Activated naive CD8-positive, alpha-beta T cell treated with anti-CD3 and anti-CD28 coated beads for 36 hours (primary cell): ENCODE measurements at regions not wholly inside any gene's neighbourhood (a gene's known extent, or its start where the extent isn't known, plus 50 kb on each side); places are given as distances from the start of the nearest gene placed in this dataset.

Experiments
- DNase-seq: peaks from one replicate; pipeline ENCODE4 v3.0.0; 2021
- H3K27ac Mint-ChIP-seq: one replicate; pipeline ENCODE4 v1.8.0; 2022; ENCODE audit warnings: mild to moderate bottlenecking, moderate library complexity, mixed read lengths
- H3K27me3 Mint-ChIP-seq: one replicate; pipeline ENCODE4 v1.8.0; 2022; ENCODE audit warnings: mild to moderate bottlenecking, mixed read lengths
- H3K36me3 Mint-ChIP-seq: one replicate; pipeline ENCODE4 v1.8.0; 2021; ENCODE audit warnings: mild to moderate bottlenecking, mixed read lengths
- H3K4me1 Mint-ChIP-seq: one replicate; pipeline ENCODE4 v1.8.0; 2021; ENCODE audit warnings: mixed read lengths
- H3K4me3 Mint-ChIP-seq: one replicate; pipeline ENCODE4 v1.8.0; 2022; ENCODE audit warnings: mild to moderate bottlenecking, moderate library complexity, mixed read lengths
- H3K9me3 Mint-ChIP-seq: one replicate; pipeline ENCODE4 v1.8.0; 2022; ENCODE audit warnings: mixed read lengths

DNA sequence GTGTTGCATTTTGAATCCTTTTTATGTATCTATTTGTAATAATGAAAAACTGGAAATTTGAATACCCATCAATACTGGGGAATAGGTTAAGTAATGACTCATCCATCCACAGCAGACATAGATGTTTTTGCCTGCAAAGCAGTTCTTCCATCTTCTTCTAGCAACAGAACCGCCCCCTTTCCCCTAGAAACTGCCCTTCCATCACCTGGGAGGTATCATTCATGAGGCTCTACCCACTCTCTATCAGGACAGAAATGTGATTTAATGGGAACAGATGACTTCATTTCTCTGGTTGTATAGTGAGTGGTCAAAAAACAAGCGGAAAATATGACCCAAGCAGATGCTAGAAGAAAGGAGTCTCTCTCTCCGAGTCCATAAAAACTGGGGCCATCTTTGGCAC is 532.8 kb downstream of the UQCRFS1 start:
- H3K27me3 Mint-ChIP-seq = no peaks in the 10 kb centered on the region
- H3K4me3 Mint-ChIP-seq = no peak overlapping the region
- H3K36me3 Mint-ChIP-seq = no peaks in the 10 kb centered on the region
- no peak for DNase-seq
- H3K27ac Mint-ChIP-seq = no peak overlapping the region
- no peaks in the 10 kb centered on the region for H3K4me1 Mint-ChIP-seq
- H3K9me3 Mint-ChIP-seq = peaks cover 3% of the 10 kb centered on the region

DNA sequence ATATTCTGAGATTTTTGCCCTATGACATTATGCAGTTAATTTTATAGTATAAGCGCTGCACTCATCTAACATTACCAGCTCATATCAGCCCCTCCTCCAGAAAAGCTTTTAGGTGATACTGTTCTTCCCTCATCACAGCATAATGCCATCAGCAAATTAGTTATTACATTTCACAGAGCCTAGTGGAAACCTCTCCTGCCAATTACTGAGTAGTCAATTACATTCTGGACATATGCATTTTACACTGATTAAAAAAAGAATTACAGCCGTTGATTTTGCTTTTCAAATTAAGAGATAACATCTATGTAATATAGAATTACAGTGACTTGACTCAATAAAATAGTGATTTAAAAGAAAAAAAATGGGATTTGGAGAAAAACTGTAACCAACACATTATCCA is 542.1 kb downstream of the UQCRFS1 start:
- H3K27ac Mint-ChIP-seq = no peak overlapping the region
- no peak for DNase-seq
- no peak overlapping the region for H3K4me3 Mint-ChIP-seq
- H3K27me3 Mint-ChIP-seq = no peaks in the 10 kb centered on the region
- no peaks in the 10 kb centered on the region for H3K4me1 Mint-ChIP-seq
- H3K9me3 Mint-ChIP-seq = peaks cover 22% of the 10 kb centered on the region
- H3K36me3 Mint-ChIP-seq = no peaks in the 10 kb centered on the region

DNA sequence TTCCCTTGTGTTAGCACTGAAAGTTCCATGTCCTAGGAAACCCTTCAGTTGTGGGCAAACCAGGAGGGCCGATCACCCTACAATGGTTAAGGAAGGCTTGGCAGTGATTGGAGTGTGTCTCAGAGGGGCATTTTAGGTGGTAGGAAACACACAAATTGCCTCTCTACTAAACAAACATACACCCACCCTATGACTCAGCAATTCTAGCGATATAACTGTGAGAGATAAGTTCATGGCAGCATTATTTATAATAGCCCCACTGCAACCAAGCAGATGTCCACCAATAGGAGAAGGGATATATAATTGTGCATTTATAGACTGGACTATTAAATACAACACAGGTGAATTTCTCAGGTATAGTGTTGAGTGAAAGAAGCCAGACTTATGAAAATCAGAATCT is 543.1 kb downstream of the UQCRFS1 start:
- Mint-ChIP-seq H3K4me1 (no peaks in the 10 kb centered on the region), H3K27me3 (no peaks in the 10 kb centered on the region), H3K36me3 (no peaks in the 10 kb centered on the region), H3K27ac (no peak overlapping the region), H3K9me3 (peaks cover 23% of the 10 kb centered on the region), H3K4me3 (no peak overlapping the region)
- DNase-seq = no peak

DNA sequence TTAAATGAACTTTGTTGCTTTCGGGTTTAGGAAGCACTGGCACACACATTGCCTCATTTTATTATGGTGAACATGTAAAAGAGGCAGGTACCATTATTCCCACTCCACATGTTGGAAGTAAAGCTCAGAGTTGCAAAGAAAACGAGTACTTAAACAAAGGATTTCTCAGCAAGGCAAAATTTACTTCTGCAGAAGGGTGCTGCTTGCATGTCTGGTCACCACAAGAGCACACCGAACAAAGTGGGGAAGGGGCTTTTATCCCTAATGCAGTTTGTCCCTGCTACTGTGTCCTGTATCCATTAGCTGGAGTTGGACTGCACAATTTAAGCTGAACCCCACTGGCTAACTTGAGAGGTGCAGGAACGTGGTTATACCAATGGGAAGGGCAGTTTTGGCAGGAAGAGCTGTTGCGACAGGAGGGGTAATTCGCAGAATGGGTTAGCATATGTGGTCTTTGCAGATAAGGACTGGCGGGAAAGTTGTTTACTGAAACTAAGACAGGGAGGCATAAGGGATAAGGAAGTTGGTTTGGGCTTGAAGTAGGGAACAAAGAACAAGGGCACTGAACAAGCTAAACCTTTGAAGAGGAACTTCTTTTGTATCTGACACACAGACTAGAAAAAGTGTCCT is 545.5 kb downstream of the UQCRFS1 start:
- Mint-ChIP-seq H3K4me3 (no peak overlapping the region), H3K36me3 (no peaks in the 10 kb centered on the region), H3K4me1 (no peaks in the 10 kb centered on the region), H3K27ac (no peak overlapping the region), H3K27me3 (peaks cover 7% of the 10 kb centered on the region), H3K9me3 (peaks cover 22% of the 10 kb centered on the region)
- DNase-seq = no peak

DNA sequence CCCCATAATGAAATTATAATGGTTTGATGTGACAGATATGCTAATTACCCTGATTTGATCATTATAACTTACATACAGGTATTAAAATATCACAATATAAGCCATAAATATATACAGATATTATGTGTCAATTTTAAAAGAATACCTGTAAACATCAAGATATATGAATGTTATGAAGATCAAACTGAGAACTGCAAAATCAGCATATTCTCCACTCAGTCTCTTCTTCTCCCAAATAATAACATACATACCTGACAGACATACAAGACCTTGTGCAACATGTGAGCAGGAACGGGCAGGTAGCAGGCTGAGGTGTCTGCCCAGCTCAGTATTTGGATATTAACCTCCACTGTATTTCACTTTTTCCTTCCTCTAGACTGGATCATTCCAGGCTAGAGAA is 547.2 kb downstream of the UQCRFS1 start:
- no peak overlapping the region for H3K4me3 Mint-ChIP-seq
- no peaks in the 10 kb centered on the region for H3K4me1 Mint-ChIP-seq
- H3K27ac Mint-ChIP-seq = no peak overlapping the region
- H3K27me3 Mint-ChIP-seq = peaks cover 7% of the 10 kb centered on the region
- H3K36me3 Mint-ChIP-seq = no peaks in the 10 kb centered on the region
- DNase-seq = no peak
- peaks cover 20% of the 10 kb centered on the region for H3K9me3 Mint-ChIP-seq

DNA sequence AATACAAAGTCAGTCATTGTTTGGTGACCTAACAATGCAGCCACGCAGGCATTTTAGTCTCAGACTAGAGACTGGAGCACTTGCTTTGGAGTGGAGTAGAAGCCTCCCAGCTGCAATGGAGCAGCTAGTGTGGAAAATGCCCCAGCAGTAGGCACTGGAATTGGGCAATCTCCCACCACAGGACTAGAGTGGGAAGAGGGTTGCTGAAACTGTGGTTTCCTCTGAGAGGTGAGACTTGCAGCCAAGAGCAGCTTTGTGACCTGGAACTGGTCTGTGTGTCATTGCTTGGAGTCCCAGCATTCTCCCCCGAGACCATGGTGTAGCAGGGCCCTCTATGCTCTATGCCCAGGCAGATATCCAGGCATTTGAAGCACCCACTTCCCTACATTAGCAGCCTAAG is 556.3 kb downstream of the UQCRFS1 start:
- Mint-ChIP-seq H3K36me3 (peaks cover 2% of the 10 kb centered on the region), H3K4me1 (no peaks in the 10 kb centered on the region)

DNA sequence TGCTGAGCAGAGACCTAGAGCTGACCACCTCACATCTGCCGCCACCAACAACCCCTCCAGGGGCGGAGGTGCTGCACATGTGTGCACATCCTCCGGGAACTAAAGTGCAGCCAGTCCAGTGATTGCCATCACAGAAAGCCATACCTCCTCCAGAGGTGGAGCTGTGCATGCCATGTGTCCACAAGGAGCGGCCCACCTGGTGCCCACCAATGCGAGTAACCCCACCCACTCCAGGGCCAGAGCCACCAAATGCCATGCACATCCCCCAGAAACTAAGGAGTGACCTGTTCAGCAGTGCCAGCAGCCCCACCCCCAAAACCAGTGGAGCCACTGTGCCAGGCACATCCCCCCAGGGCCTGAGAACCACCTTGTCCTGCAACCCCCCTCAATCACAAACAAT is 557.9 kb downstream of the UQCRFS1 start:
- no peak overlapping the region for H3K27ac Mint-ChIP-seq
- peaks cover 15% of the 10 kb centered on the region for H3K9me3 Mint-ChIP-seq
- no peaks in the 10 kb centered on the region for H3K4me1 Mint-ChIP-seq
- no peak for DNase-seq
- H3K27me3 Mint-ChIP-seq = no peaks in the 10 kb centered on the region
- no peak overlapping the region for H3K4me3 Mint-ChIP-seq
- H3K36me3 Mint-ChIP-seq = peaks cover 2% of the 10 kb centered on the region

More for the DNA sequence above, 556.3 kb downstream of the UQCRFS1 start:
- H3K9me3 Mint-ChIP-seq = peaks cover 15% of the 10 kb centered on the region
- H3K27ac Mint-ChIP-seq = no peak overlapping the region
- H3K27me3 Mint-ChIP-seq = no peaks in the 10 kb centered on the region
- DNase-seq = no peak
- no peak overlapping the region for H3K4me3 Mint-ChIP-seq

DNA sequence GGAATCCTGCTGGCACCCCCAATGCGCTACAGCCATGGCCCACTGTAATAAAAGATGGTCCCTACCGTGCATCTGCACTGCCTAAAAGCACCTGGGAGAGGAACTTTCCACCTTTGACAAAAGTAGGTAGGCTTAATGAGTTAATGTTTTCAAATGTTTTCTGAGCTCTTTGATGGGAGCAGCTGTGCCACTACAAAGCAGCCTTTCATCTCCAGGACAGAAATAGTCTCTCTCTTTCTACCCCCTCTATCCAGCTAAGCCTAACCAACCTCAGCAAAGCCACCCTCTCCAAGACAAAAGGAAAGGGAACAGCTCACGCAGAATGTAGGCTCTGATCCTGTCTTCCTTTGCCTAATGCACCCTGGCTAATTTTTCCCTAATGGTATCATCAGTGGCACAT is 560.2 kb downstream of the UQCRFS1 start:
- peaks cover 2% of the 10 kb centered on the region for H3K36me3 Mint-ChIP-seq
- H3K9me3 Mint-ChIP-seq = peaks cover 7% of the 10 kb centered on the region
- no peak overlapping the region for H3K4me3 Mint-ChIP-seq
- no peak overlapping the region for H3K27ac Mint-ChIP-seq
- no peaks in the 10 kb centered on the region for H3K27me3 Mint-ChIP-seq
- no peaks in the 10 kb centered on the region for H3K4me1 Mint-ChIP-seq
- DNase-seq = no peak

DNA sequence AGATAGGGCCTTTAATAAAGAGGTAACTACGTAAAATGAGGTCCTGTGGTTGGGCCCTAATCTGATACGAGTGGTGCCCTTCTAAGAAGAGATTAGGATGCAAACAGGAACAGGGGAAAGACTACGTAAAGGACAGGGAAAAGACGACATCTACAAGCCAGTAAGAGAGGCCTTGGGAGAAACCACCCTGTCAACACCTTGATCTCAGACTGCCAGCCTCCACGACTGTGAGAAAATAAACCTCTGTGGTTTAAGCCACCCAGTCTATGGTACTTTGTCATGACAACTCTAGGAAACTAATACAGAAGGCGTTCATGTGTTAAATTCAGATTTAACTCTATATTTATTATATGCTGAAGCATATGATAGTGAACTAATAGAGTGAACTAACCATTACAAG is 566.3 kb downstream of the UQCRFS1 start:
- Mint-ChIP-seq H3K4me3 (no peak overlapping the region), H3K27me3 (no peaks in the 10 kb centered on the region), H3K4me1 (no peaks in the 10 kb centered on the region), H3K36me3 (no peaks in the 10 kb centered on the region), H3K9me3 (no peaks in the 10 kb centered on the region), H3K27ac (no peak overlapping the region)
- no peak for DNase-seq

DNA sequence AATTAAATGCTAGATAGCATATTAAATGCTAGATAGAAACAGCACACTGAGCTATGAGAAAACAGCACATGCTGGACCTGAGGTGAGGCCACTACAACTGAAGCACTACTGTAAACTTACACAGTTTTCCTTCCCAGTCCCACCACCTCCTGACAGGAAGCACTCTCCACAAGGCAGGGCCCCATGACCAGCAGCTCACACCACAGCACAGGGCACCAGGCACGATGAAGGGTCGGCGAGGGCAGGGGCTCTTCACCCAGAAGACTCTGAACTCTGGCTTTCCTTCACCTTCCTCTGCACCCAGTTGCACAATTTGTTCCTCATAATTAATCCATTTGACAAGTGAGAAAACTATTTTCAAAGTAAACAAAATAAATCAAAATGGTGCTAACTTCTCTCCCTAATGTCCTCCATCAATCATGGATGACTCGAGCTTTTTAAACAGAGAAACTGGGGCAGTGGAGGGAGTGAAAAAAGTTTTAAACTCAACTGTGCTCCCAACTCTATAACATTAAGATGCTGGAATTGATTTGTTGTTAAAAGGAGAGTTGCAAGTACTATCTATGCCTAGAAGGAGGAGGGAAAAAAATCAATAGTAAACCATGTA is 568.7 kb downstream of the UQCRFS1 start:
- Mint-ChIP-seq H3K4me3 (no peak overlapping the region), H3K27ac (no peak overlapping the region), H3K9me3 (no peaks in the 10 kb centered on the region), H3K27me3 (no peaks in the 10 kb centered on the region), H3K36me3 (no peaks in the 10 kb centered on the region), H3K4me1 (no peaks in the 10 kb centered on the region)
- DNase-seq = no peak

DNA sequence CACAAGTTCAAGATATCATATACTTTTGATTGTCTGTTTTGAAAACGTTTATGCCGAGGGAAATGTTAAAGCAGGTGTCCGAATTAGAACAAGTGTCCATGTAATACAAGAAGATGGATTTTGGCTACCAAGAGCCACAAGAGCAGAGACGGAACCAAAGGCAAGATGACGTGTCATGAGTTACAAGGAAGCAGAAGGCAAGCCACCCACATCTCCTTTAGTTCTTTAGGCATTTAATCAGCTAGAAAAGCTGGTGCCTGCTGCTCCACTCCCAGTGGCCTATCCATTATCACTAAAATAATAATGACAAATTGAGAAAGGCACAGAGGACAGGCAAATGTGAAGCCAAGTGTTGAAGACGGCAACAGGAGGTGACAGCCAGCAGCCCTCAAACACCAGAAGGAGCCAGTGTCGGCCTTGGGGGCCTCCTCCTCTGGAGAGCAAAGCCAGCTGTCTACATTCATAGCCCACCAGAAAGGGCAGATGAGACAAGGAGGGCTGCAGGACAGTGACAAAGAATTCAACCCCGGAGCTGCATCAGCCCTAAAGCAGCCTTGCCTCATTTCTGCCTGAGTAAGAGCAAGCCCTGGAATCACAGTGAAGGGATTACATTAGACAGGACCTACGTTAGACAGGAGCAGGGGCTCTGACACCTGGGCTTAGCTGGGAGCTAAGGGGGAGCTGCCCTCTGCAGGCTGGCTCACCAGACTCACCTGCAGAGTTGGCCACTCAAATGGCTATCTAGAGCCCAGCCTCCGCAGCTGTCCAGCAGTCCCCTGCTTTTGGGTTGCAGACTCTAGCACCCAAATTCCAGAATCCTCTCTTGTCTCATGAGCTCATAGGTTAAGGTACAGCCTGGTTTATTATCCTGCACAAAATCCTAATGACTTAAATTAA is 569.9 kb downstream of the UQCRFS1 start:
- H3K36me3 Mint-ChIP-seq = no peaks in the 10 kb centered on the region
- no peak for DNase-seq
- no peaks in the 10 kb centered on the region for H3K9me3 Mint-ChIP-seq
- H3K27ac Mint-ChIP-seq = no peak overlapping the region
- no peak overlapping the region for H3K4me3 Mint-ChIP-seq
- H3K4me1 Mint-ChIP-seq = no peaks in the 10 kb centered on the region
- no peaks in the 10 kb centered on the region for H3K27me3 Mint-ChIP-seq

DNA sequence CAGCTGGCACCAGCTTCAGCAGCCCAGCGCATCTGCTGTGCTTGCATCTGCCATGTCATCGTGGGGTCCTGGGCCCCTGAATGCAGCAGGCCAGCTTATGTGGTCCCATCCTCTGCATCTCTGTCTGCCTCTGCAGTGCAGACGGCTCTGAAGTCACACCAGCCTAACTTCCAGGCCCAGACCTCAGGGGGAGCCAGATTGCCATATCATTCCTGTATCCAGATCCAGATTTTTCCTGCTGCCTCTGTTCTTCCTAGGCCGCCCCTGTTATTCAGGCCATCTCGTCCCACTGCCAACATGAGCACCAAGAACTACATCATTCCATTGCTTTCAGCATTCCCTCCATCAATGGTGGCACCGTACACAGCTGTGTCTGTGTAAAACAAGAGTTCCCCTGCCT is 571.6 kb downstream of the UQCRFS1 start:
- H3K4me1 Mint-ChIP-seq = no peaks in the 10 kb centered on the region
- H3K4me3 Mint-ChIP-seq = no peak overlapping the region
- H3K36me3 Mint-ChIP-seq = no peaks in the 10 kb centered on the region
- DNase-seq = no peak
- H3K9me3 Mint-ChIP-seq = no peaks in the 10 kb centered on the region
- H3K27ac Mint-ChIP-seq = no peak overlapping the region
- no peaks in the 10 kb centered on the region for H3K27me3 Mint-ChIP-seq

DNA sequence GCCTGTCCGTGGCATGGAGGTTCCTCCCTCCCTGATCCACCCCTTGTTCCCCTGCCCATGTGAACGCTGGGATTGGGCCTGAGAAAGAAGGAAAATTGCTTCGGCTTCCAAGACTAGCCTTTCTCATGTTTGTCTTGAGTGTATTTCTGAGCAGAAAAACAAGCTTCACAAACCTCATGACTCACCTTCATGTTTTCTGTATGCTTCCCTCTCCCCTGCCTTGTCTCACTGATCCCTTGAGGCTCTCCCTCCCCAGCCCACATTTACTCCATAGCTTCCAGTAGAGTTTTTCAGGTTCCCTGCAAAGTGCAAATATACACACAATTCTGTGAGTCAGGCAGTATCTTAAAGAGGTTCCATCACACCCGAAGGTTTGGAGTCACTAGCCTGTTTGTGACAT is 572.4 kb downstream of the UQCRFS1 start:
- Mint-ChIP-seq H3K27ac (no peak overlapping the region), H3K9me3 (no peaks in the 10 kb centered on the region)

DNA sequence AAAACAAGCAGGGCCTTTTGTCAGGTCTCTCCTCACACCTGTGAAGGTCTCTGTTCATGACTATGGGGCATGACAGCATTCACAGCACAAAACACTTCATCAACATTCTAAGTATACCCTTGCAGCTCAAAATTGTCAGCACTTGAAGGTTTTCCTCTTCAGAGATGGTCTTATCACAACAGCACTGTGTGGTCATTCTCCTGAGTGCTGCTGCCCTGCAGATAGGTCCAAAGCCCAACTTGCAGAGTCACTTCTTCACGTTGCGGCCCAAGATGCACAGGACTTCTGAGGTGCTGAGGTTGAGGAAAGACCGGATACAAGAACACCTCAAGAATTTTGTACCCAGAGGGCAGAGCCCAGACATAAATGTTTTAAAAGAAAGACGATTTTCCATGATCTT is 574.5 kb downstream of the UQCRFS1 start:
- Mint-ChIP-seq H3K27ac (no peak overlapping the region), H3K27me3 (no peaks in the 10 kb centered on the region), H3K9me3 (peaks cover 2% of the 10 kb centered on the region), H3K4me3 (no peak overlapping the region), H3K36me3 (no peaks in the 10 kb centered on the region), H3K4me1 (no peaks in the 10 kb centered on the region)
- DNase-seq = no peak

More for the DNA sequence above, 572.4 kb downstream of the UQCRFS1 start:
- Mint-ChIP-seq H3K4me1 (no peaks in the 10 kb centered on the region), H3K36me3 (no peaks in the 10 kb centered on the region), H3K4me3 (no peak overlapping the region), H3K27me3 (no peaks in the 10 kb centered on the region)
- DNase-seq = no peak

DNA sequence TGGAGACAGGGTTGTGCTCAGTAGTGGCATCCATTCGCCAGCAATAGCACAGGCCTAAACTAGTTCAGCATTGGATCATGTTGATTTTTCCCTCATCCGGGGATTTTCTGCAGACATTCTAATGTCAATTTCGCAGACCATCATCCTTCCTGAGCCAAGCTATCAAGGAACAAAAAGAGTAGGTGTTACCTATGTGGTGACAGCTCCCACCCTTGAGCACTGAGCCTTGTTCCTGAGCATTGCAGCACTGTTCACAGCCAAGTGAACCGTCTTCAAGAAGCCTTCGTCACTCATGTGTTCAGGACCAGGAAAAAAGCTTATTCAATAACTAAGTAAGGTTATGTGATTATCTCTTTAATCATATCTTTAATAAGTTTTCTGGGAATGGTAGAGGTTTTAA is 576.2 kb downstream of the UQCRFS1 start:
- no peak overlapping the region for H3K4me3 Mint-ChIP-seq
- H3K36me3 Mint-ChIP-seq = no peaks in the 10 kb centered on the region
- H3K27ac Mint-ChIP-seq = no peak overlapping the region
- peaks cover 2% of the 10 kb centered on the region for H3K9me3 Mint-ChIP-seq
- H3K27me3 Mint-ChIP-seq = no peaks in the 10 kb centered on the region
- no peak for DNase-seq
- no peaks in the 10 kb centered on the region for H3K4me1 Mint-ChIP-seq
